Neutrophil (primary cell): ENCODE measurements at regions not wholly inside any gene's neighbourhood (a gene's known extent, or its start where the extent isn't known, plus 50 kb on each side); places are given as distances from the start of the nearest gene placed in this dataset.

Experiments used
- H3K27ac ChIP-seq: fragments of 200-600 bp; sonication (generic); 2 replicates; pipeline ENCODE4 v1.5.1; 2016; ENCODE audit warnings: mild to moderate bottlenecking, moderate library complexity
- H3K27me3 ChIP-seq: fragments of 200-600 bp; sonication (generic); 2 replicates; pipeline ENCODE4 v1.6.0; 2016; ENCODE audit warnings: mild to moderate bottlenecking
- H3K36me3 ChIP-seq: fragments of 200-600 bp; sonication (generic); 2 replicates; pipeline ENCODE4 v1.5.1; 2017
- H3K4me1 ChIP-seq, 2 experiments: fragments of 200-600 bp in 1 of 2; sonication (generic) in 1 of 2; 1 replicate in 1 of 2; 2 replicates in 1 of 2; pipeline versions ENCODE4 v1.5.1 to v1.6.1; 2013 to 2016; ENCODE audit warnings: low read depth in 1 of 2, low read length in 1 of 2, mild to moderate bottlenecking in 1 of 2, moderate library complexity in 1 of 2; ENCODE audit not compliant: control insufficient read depth in 1 of 2, insufficient read depth in 1 of 2
- H3K4me3 ChIP-seq, 2 experiments: fragments of 200-600 bp in 1 of 2; sonication (generic) in 1 of 2; 1 replicate in 1 of 2; 2 replicates in 1 of 2; pipeline ENCODE4 v1.5.1; 2013 to 2016; ENCODE audit warnings: low read depth in 1 of 2, low read length in 1 of 2, mild to moderate bottlenecking in 1 of 2, moderate library complexity in 1 of 2
- H3K9me3 ChIP-seq: fragments of 200-600 bp; sonication (generic); 2 replicates; pipeline ENCODE4 v1.5.1; 2016
- CTCF ChIP-seq: fragments of 200-600 bp; sonication (generic); IDR thresholded peaks from 2 replicates; pipeline ENCODE4 v1.5.1; 2016; ENCODE audit warnings: antibody characterized with exemption

DNA sequence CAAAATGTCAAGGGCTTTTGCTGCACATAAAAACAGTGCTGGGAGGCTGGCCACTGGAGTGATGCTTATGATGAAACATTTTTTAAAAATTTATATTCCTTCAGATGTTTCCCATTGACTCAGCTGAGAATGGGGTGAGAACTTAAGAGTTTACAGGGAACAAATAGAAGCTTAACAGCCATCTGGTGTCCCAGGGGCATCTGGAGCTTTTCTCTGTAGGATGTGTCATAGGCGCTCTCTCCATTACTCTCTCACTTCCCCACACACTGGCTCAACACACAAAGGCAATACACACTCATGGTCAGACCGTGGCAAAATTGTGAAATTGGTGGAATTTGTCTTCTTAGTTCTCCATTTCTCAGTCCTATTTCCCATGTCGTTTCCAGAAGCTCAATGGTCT, 783.1 kb upstream of the LRRTM1 start:
- no peak overlapping the region for H3K4me3 ChIP-seq
- H3K27me3 ChIP-seq: no peaks in the 10 kb centered on the region
- no peaks in the 10 kb centered on the region for H3K4me1 ChIP-seq
- H3K27ac ChIP-seq: no peak overlapping the region
- no peaks in the 10 kb centered on the region for H3K9me3 ChIP-seq
- H3K36me3 ChIP-seq: no peaks in the 10 kb centered on the region
- no peak for TF ChIP-seq CTCF

- TF ChIP-seq CTCF: no peak
- Histone ChIP-seq H3K27ac (no peak overlapping the region), H3K27me3 (no peaks in the 10 kb centered on the region), H3K4me1 (no peaks in the 10 kb centered on the region), H3K4me3 (no peak overlapping the region), H3K9me3 (no peaks in the 10 kb centered on the region), H3K36me3 (no peaks in the 10 kb centered on the region)
Observed at GRCh38 chr2:81084101-81084500, 779.5 kb upstream of the LRRTM1 start.

GRCh38 chr2:81078631-81079030, 774.1 kb upstream of the LRRTM1 start:
- no peaks in the 10 kb centered on the region for H3K27me3 ChIP-seq
- H3K4me3 ChIP-seq: no peak overlapping the region
- H3K27ac ChIP-seq: no peak overlapping the region
- H3K36me3 ChIP-seq: no peaks in the 10 kb centered on the region
- H3K4me1 ChIP-seq: no peaks in the 10 kb centered on the region
- H3K9me3 ChIP-seq: no peaks in the 10 kb centered on the region
- TF ChIP-seq CTCF: no peak

DNA sequence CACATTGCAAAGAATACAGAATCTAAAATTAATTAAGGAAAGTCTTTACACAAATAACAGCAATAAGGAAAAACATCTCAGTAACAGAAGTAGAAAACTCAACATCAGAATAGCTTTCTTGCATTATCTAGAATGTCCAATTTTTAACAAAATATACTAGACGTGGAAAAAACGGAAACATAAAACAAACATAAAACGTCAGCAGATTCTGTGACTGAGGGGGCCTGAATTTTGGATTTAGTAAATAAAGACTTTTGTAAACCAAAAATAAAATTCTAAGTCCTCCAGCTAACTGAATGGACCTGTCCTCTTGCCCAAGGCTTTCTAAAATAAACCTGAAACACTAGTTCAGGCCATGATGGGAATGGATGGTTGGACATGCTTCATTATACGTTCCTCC, 773.5 kb upstream of the LRRTM1 start:
- H3K4me3 ChIP-seq: no peak overlapping the region
- no peak for TF ChIP-seq CTCF
- H3K9me3 ChIP-seq: no peaks in the 10 kb centered on the region
- no peaks in the 10 kb centered on the region for H3K4me1 ChIP-seq
- no peak overlapping the region for H3K27ac ChIP-seq
- H3K27me3 ChIP-seq: no peaks in the 10 kb centered on the region
- no peaks in the 10 kb centered on the region for H3K36me3 ChIP-seq

GRCh38 chr2:81077396-81077795, 772.8 kb upstream of the LRRTM1 start:
- Histone ChIP-seq H3K4me1 (no peaks in the 10 kb centered on the region), H3K9me3 (no peaks in the 10 kb centered on the region), H3K27ac (no peak overlapping the region), H3K27me3 (no peaks in the 10 kb centered on the region), H3K4me3 (no peak overlapping the region), H3K36me3 (no peaks in the 10 kb centered on the region)
- no peak for TF ChIP-seq CTCF

- Histone ChIP-seq H3K36me3 (no peaks in the 10 kb centered on the region), H3K4me1 (no peaks in the 10 kb centered on the region), H3K4me3 (no peak overlapping the region), H3K27me3 (no peaks in the 10 kb centered on the region), H3K9me3 (no peaks in the 10 kb centered on the region), H3K27ac (no peak overlapping the region)
- TF ChIP-seq CTCF: no peak
Observed at GRCh38 chr2:81073412-81073811, 768.9 kb upstream of the LRRTM1 start.
